SU-DHL-6 (cell line): ENCODE measurements at regions not wholly inside any gene's neighbourhood (a gene's known extent, or its start where the extent isn't known, plus 50 kb on each side); places are given as distances from the start of the nearest gene placed in this dataset.

Experiments used
- CTCF ChIP-seq: fragments of 200-600 bp; sonication (generic); IDR thresholded peaks from one replicate; pipeline ENCODE4 v1.5.1; 2017; ENCODE audit warnings: antibody characterized with exemption, mild to moderate bottlenecking, low read length, moderate library complexity; ENCODE audit not compliant: insufficient read depth, poor library complexity, severe bottlenecking
- EZH2phosphoT487 ChIP-seq: fragments of 200-600 bp; sonication (generic), shearing (Covaris generic); conservative IDR thresholded peaks from 2 replicates; pipeline ENCODE4 v1.6.1; 2018; ENCODE audit warnings: mild to moderate bottlenecking, antibody characterized with exemption, low read length, moderate library complexity, mixed read lengths

- no peak for TF ChIP-seq CTCF
- TF ChIP-seq EZH2phosphoT487 = no peak
Measured at GRCh38 chr9:29793970-29794369, 2220.7 kb upstream of the C9orf72 start.
